GM13977 (cell line): ENCODE measurements at regions not wholly inside any gene's neighbourhood (a gene's known extent, or its start where the extent isn't known, plus 50 kb on each side); places are given as distances from the start of the nearest gene placed in this dataset.
A peak's percentile ranks its signal among the peaks of the same experiment; 100 is the strongest.

Experiments
- DNase-seq: peaks from one replicate; pipeline ENCODE4 v3.0.0; 2012; ENCODE audit warnings: low spot score
- in situ Hi-C: fragments of 300-500 bp; cut with MboI; formaldehyde crosslinking; loops from one replicate; pipeline ENCODE4 v1.12.0; 2022; ENCODE audit warnings: low sequenced_read_pairs, low pct_unique_long_range_greater_than_20kb, mixed read lengths, inconsistent platforms; ENCODE audit not compliant: unreplicated experiment
- TF ChIP-seq, protein P1 (sequence below): IDR thresholded peaks from 2 replicates; pipeline ENCODE4 v1.5.1; 2012; ENCODE audit warnings: mild to moderate bottlenecking, control low read depth; ENCODE audit not compliant: insufficient read depth; ENCODE audit errors: extremely low read depth, missing control alignments

DNA sequence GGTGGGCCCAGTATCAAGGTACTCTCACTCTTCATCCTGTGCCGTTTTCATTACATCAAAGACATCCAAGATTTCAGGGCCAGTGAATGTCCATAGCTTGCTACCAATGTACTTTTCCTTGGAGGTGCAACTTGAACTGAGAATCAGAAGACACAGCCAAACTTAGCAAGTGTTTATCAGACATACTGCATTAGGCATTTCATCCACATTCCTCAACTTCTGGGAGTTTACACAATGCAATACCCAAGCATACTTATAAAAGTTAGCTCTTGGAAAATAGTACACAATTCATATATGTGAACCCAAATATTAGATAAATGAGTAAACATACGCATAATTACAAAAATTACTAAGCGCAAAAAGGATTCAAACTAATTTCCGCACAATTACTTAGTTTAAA is 216.3 kb upstream of the RHOBTB1 start:
- no peak for DNase-seq
- in situ Hi-C loops = no loop called here
- TF ChIP-seq, protein P1, sequence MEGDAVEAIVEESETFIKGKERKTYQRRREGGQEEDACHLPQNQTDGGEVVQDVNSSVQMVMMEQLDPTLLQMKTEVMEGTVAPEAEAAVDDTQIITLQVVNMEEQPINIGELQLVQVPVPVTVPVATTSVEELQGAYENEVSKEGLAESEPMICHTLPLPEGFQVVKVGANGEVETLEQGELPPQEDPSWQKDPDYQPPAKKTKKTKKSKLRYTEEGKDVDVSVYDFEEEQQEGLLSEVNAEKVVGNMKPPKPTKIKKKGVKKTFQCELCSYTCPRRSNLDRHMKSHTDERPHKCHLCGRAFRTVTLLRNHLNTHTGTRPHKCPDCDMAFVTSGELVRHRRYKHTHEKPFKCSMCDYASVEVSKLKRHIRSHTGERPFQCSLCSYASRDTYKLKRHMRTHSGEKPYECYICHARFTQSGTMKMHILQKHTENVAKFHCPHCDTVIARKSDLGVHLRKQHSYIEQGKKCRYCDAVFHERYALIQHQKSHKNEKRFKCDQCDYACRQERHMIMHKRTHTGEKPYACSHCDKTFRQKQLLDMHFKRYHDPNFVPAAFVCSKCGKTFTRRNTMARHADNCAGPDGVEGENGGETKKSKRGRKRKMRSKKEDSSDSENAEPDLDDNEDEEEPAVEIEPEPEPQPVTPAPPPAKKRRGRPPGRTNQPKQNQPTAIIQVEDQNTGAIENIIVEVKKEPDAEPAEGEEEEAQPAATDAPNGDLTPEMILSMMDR = no peak

DNA sequence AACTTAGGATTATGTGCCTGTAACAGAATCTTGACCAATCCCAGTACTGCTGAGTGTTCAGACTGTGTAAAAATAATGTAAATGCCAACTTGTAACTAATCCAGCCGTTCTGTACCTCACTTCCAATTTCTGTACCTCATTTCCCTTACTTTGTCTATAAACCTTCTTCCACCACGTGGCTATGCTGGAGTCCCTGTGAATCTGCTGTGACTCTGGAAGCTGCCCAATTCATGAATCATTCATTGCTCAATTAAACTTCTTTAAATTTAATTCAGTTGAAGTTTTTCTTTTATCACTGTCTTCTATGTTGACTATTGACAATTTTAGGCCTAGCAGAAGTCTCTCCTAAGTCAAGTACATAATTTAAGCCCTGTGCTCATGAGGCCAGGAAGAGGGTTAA is 215.3 kb upstream of the RHOBTB1 start:
- in situ Hi-C loops = no loop called here
- TF ChIP-seq, protein P1 = no peak
- no peak for DNase-seq

DNA sequence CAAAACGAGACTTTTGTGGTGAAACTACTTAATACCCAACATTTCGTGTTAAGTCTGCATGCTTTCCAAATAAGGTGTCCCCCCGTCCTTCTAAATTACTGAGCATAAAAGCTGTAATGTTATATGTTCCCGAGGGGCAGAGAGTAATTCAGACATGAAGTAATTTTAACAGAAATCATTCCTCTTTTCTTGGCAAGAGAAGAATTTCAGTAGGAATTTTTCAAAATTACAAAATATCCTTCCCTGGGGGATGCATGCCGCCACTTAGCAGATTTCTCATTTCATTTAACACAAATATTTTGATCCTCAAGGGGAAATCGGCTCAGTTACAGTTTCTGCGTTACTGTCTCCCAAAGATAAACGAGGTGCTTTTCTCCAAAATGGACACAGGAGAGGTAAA is 213.2 kb upstream of the RHOBTB1 start:
- TF ChIP-seq, protein P1 = no peak
- DNase-seq = no peak
- in situ Hi-C loops = no loop called here

DNA sequence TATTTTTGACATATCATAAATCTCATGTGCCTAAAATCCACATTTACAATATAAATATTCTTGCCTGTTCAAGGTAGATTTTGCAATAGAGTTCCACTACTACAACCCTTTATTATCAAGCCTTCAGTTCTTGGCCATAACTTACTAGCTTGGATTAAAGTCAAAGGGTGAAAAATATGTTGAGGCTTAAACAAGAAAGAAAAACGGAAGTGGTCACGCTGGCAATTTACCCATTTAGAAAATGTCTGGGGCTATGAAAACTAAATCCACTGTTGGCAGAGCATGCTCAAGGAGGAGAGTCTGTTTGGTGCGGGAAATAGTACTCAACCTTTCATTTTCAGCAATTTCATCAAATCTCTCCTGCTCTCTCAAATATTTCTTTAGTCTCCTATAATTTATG is 209.8 kb upstream of the RHOBTB1 start:
- TF ChIP-seq, protein P1 = no peak
- DNase-seq = no peak
- in situ Hi-C loops = no loop called here

DNA sequence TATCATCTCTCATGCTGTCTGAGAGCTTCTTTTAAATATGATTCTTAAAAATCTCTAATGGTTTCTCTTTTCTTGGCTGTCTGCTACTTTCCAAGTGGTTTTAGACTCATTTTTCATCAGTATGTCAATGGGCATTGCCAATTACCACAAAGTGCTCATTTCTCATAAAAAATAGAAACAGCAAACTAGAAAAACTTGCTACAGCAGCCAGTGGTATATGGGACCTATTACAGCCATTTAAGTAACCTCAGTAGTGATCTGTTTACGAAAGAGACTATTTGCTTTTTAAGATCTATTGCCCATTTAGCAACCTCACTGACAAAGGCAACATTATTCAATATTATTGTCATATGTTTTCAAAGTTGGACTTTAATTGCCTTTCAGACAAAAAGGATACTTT is 207.1 kb upstream of the RHOBTB1 start:
- DNase-seq = no peak
- TF ChIP-seq, protein P1 = no peak
- in situ Hi-C loops = no loop called here

DNA sequence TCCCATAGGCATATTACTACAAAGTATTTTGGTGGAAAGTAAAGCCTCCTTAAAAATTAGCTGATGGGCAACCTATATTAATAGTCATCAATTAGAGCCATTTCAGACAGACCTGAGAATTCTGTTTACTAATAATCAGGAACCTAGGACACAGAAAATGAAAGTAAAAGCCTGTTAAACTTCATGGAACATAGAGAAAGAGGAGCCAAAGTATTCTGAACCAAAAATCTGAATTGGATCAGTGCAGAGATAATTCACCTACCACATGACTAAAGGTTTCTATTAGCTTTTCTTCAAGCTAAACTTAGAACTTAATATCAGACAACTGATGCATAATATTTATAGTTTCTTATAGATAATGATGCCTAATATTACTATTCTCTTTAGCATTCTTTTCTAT is 204.5 kb upstream of the RHOBTB1 start:
- DNase-seq = no peak
- TF ChIP-seq, protein P1 = no peak
- in situ Hi-C loops = no loop called here

DNA sequence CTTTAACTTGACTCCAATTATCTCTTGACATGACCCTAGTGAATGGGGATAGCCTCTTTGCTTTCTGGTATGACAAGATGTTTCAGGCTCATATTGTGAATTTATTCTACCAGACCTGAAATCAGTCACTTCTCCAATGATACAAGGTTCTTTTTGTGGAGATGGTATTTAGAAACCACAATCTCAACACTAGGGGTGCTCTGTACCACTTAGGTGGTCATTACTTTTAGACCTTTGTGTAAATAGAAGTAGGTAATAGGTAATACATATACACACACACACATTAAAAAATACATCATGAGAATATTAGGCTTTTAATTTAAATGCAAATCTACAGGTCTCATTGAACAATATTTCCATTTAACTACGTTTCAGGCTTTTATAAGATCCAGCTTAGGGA is 199.0 kb upstream of the RHOBTB1 start:
- in situ Hi-C loops = no loop called here
- no peak for DNase-seq
- TF ChIP-seq, protein P1 = peak; percentile 15
